Transverse colon (tissue), 4 donors: ENCODE measurements at regions not wholly inside any gene's neighbourhood (a gene's known extent, or its start where the extent isn't known, plus 50 kb on each side); places are given as distances from the start of the nearest gene placed in this dataset.

Source experiments
- EP300 ChIP-seq: sonication (generic); formaldehyde crosslinking; IDR thresholded peaks from one replicate; pipeline ENCODE4 v1.6.1; 2017; ENCODE audit warnings: antibody characterized with exemption, low read depth
- POLR2A ChIP-seq: fragments of 450-650 bp; IDR thresholded peaks from one replicate; pipeline ENCODE4 v1.6.1; 2016; ENCODE audit warnings: antibody characterized with exemption, mild to moderate bottlenecking, moderate library complexity
- POLR2AphosphoS5 ChIP-seq, 3 donors: sonication (generic); formaldehyde crosslinking; IDR thresholded peaks; one replicate each; pipeline ENCODE4 v1.6.1; 2016; ENCODE audit warnings: antibody characterized with exemption in 3 of 3
- TF ChIP-seq, protein P1 (sequence below), 5 experiments: fragments of 200-600 bp in 3 of 5; fragments of 450-650 bp in 2 of 5; sonication (generic) in 3 of 5; IDR thresholded peaks; 1 replicate in 2 of 5; 2 replicates in 3 of 5; pipeline ENCODE4 v1.5.1; 2016 to 2017; ENCODE audit warnings: antibody characterized with exemption in 5 of 5, inconsistent platforms in 3 of 5, mild to moderate bottlenecking in 2 of 5, moderate library complexity in 1 of 5

DNA sequence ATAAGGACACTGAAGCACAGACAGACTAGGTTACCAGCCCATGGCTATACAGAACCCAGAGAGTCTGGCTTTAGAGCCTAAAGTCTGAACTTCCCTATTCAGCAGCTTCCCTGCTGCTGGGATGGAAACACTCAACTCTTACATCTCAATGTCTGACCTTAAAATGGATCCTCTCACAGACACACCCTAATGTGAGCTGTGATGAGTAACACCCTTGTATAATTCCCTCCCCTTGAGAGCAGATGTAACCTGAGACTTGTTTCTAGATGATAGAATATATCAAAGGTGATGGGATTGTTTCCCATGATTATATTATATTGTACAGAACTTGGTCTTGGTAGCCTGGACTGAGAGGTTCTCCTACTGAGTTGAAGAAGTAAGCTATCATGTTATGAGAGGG is 577.1 kb upstream of the KLHL29 start:
- no peak for TF ChIP-seq POLR2A
- TF ChIP-seq, protein P1, sequence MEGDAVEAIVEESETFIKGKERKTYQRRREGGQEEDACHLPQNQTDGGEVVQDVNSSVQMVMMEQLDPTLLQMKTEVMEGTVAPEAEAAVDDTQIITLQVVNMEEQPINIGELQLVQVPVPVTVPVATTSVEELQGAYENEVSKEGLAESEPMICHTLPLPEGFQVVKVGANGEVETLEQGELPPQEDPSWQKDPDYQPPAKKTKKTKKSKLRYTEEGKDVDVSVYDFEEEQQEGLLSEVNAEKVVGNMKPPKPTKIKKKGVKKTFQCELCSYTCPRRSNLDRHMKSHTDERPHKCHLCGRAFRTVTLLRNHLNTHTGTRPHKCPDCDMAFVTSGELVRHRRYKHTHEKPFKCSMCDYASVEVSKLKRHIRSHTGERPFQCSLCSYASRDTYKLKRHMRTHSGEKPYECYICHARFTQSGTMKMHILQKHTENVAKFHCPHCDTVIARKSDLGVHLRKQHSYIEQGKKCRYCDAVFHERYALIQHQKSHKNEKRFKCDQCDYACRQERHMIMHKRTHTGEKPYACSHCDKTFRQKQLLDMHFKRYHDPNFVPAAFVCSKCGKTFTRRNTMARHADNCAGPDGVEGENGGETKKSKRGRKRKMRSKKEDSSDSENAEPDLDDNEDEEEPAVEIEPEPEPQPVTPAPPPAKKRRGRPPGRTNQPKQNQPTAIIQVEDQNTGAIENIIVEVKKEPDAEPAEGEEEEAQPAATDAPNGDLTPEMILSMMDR (IDR thresholded peaks at IDR 0.05), result no peak
- TF ChIP-seq POLR2AphosphoS5 (IDR thresholded peaks at IDR 0.05), result no peak
- no peak for TF ChIP-seq EP300
